ENCODE measurements at regions not wholly inside any gene's neighbourhood (a gene's known extent, or its start where the extent isn't known, plus 50 kb on each side); places are given as distances from the start of the nearest gene placed in this dataset.

GRCh38 chr15:67980171-67980570 lies 73.9 kb upstream of the PIAS1 start:
- TF ChIP-seq POLR2A (IDR thresholded peaks at IDR 0.05; ENCODE audit: low read length) (no peak), GATA1 (IDR thresholded peaks at IDR 0.05; ENCODE audit: low read depth, low read length) (no peak)

Measured in erythroblast (primary cell).